DMS114 treated with DMSO at 0.1 percent for 48 hours (cell line): ENCODE measurements at regions not wholly inside any gene's neighbourhood (a gene's known extent, or its start where the extent isn't known, plus 50 kb on each side); places are given as distances from the start of the nearest gene placed in this dataset.

Experiments
- DNase-seq: peaks from one replicate; lab custom pipeline; 2025; ENCODE audit not compliant: unreplicated experiment; lab: John Stamatoyannopoulos, UW

DNA sequence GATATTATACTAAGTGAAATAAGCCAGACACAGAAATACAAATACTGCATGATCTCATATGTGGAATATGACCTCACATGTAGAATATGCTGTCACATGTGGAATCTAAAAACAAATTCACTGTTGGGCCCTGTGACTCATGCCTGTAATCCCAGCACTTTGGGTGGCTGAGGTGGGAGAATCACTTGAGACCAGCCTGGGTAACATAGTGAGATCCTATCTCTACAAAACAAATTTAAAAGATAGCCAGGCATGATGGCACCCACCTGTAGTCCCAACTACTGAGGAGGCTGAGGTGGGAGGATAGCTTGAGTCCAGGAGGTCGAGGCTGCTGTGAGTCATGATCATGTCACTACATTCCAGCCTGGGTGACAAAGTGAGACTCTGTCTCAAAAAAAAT is 160.3 kb downstream of the PTEN start:
- no peak for DNase-seq

- no peak for DNase-seq
Observed at GRCh38 chr10:88026031-88026430, 162.6 kb downstream of the PTEN start.

DNA sequence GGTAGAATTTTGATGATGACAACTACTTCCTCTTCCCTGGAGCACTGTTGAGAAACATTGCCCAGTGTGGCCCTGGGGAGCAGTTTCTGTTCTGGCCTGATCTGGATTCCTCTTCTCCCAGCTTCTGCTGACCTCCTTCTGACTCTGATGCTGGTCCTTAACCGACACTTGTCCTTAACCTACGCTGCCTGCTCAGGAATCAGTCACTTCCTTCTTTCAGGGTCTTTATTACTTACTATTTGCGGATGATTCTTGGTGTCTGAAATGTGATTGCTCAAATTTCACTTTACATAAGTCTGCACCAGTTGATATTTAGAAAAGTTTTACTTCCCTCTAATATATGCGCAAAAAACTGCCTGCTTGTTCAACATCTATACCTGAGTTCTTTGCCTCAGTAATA is 164.1 kb downstream of the PTEN start:
- no peak for DNase-seq

GRCh38 chr10:88028072-88028471 is 164.6 kb downstream of the PTEN start:
- no peak for DNase-seq

DNA sequence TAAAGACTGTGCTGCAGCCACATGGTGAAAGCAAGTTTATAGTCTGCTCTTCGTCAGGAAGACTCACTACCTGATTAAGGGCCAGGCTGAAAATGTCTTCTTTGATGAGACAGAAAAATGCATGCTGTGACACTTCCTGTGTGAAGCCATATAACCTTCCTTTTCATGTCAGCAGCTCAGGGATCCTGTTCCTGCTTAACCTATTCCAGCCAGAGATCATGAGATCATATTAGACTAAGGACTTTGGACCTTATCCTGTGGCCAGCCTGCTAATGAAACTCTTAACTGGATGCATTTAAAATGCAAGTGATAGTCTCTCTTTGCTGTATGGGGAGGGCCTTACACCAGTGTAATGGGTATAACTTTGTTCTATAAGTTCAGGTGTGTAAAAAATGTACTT is 165.2 kb downstream of the PTEN start:
- no peak for DNase-seq

GRCh38 chr10:88032566-88032965 is 169.1 kb downstream of the PTEN start:
- no peak for DNase-seq

DNA sequence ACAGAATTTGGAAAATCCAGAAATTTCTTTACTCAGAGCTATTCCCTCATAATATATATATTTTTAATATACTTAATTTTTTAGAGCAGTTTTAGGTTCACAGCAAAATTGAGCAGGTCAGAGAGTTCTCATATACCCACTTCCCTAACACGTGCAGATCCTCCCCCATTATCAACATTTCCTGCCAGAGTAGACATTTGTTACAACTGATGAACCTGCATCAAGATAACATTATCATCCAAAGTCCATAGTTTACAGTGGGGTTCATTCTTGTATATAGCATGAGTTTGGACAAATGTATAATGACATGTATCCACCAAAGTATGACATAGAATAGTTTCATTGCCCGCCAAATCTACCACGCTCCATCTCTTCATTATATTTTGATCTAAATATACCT is 170.0 kb downstream of the PTEN start:
- no peak for DNase-seq

- no peak for DNase-seq
Observed at GRCh38 chr10:88033793-88034192, 170.4 kb downstream of the PTEN start.

GRCh38 chr10:88036126-88036525 is 172.7 kb downstream of the PTEN start:
- DNase-seq = no peak

- no peak for DNase-seq
Observed at GRCh38 chr10:88037623-88038022, 174.2 kb downstream of the PTEN start.

GRCh38 chr10:88038268-88038667 is 174.8 kb downstream of the PTEN start:
- no peak for DNase-seq

DNA sequence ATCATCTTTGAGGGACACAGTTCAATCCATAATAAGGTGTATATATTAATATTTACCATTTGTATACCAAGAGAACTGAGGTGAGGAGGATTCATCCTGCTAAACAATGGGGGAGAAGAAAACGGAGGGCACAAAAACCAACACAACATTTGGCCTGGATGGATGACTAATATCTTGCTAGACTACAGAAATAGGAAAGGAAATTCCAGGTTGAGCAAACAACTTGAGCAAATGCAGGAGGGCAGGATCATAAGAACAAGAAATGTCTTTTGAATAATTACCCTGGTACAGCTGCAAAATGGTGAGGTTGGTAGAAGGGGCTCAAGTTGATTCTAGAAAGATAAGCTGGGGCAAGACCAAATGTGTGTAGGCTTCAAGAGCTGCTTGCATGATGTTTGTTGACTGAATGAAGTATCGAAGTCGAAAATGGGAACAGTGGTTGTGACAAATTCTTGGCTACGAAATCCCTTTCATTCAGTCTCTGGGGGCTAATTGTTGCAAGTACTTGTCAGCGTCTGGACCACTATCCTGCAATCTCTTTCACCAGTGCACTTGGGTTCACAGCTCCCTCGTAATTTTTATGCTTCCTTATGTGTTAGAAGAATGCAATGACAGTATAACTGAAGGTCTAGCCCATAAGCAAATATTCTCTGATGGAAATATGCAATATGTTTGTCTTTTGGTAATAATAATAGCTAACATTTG is 176.2 kb downstream of the PTEN start:
- no peak for DNase-seq

GRCh38 chr10:88041243-88042159 is 178.1 kb downstream of the PTEN start:
- DNase-seq = no peak

DNA sequence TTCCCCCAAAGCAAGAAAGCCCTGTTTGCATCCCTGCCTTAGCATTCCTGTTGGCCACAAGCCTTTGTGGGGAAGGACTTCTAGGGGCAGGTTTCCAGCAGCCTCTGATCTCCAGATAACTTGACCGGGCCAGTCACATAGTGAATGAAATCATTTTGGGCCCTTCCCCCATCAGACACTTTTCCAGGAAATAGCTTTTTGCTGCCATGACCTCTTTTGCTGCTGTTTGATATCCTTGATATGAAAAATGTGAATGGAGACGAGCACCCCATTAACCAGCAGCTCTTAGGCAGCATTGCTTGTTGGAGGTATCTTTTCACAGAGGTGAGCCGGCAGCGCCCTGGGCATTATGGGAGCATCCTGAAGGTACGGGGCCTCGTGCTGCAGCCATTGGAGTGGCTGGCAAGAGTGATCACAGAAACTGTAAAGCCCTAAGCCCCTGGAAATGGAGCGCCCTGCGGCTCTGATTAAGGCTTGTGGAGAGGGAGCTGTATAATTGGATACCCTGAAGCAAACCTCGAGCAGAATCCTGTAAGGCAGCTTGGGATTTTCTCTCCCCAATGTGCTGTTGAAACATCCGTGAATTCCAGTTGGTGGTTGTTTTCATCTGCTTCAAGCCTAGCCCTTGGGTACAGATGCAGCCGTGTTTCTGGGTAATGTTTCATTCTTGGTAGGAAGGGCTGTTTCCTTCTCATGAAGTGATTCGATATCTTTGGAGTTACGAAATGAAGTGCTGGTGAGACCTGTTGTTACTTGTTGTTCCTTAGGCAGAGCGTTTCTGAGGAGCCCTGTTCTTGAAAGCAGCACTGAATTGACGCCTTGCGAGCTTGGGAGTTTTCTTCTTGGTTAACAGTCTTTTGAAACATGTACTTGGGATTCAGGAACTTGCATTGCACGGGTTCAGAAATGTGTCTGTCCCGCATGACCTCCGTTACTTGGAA is 179.0 kb downstream of the PTEN start:
- DNase-seq = no peak

GRCh38 chr10:88045096-88045495 is 181.7 kb downstream of the PTEN start:
- no peak for DNase-seq

DNA sequence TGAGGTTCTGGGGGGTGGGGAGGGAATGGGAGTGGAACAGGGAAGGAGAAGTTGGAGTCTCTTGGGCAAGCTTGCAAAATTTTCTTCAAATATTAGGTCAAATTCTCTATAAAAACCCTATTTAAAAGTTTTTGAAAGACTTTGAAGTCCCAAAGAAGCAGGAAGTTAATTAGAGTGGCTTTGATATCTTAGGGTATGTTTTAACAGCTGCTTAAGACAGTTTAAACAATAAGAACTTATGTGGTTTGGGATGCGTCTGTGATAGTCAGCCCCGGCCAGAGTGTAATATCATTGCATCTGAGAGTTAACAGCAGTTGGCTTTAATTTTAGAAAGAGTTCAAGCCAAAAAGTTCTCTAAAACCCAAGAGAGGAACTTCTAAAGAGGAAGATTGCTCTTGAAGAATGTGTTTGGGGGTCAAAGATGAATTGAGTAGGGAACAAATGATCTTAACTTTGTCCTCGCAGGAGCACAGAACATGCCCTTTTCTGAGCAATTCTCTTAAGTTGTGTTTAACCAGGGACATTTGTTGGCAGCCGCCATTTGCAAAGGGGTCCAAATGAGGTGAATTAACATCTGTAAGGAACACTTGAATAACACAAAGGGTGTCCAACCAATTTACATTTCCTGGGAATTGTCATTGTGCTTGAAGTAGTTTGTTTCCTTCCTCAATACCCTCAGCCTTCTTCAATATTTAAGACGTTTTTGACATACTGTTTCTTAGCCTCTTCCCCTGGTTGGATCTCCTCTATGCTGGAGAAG is 182.4 kb downstream of the PTEN start:
- DNase-seq = no peak

- no peak for DNase-seq
Observed at GRCh38 chr10:88047579-88047978, 184.2 kb downstream of the PTEN start.

DNA sequence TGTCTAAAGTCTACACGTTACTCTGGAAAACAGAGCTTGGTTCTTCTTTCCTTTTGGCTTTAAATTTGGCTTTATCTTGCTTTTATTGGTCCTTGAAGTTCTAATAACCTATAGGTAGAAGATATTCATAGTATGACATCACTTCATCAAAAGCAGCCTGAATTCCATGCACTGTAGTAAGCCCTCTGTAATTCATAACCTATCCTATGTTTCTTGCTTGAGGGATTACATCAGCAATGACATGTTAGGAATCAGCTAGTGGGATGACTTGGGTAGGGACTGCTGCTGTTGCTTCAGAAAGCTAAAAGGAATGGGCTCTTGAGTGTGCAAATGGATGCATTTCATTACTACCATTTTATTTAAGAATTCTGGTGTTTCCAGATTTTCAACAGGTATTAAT is 184.9 kb downstream of the PTEN start:
- no peak for DNase-seq

DNA sequence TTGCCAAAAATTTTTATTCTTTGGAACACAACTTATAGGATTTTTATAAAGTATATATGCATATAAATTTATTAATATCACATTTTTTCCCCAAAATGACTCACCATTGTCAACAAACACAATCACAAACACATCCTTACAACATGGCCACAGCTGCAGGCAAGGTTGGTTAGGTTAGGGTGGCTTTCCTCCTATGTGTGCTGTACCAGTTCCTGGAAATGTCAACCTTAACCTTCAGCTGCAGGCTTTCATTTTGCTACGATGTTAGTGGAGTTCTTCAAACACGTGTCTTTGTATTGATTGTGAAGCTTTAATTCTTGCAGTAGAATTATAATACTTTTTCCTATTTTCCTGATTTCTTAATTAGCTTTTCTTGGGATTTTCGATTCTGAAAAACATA is 185.8 kb downstream of the PTEN start:
- DNase-seq = no peak

DNA sequence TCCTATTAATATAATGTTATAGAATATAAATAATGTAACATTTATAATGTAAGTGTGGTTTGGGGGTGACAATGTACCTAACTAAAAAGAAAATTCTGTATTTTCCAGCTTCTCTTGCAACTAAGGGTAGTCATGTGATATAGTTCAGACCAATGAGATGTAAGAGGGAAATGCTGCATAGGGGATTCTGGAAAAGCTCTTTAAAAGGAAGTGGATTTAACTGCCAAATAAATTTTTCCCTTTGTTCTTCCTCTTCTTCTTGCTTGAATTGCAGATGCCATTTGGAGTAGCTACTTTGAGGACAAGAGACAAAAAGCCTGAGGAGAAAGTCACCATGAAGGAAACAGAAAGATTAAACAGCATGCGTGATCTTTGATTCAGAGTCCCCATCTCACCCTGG is 194.3 kb downstream of the PTEN start:
- DNase-seq = no peak

GRCh38 chr10:88058750-88059149 is 195.3 kb downstream of the PTEN start:
- no peak for DNase-seq
